H9 (cell line): ENCODE measurements at regions not wholly inside any gene's neighbourhood (a gene's known extent, or its start where the extent isn't known, plus 50 kb on each side); places are given as distances from the start of the nearest gene placed in this dataset.
"Not testable (repeated sequence)": the region's sequence is repeated elsewhere in the genome, so short reads cannot be mapped to it uniquely, and the experiment has no call there.

Source experiments
- DNase-seq: peaks from one replicate; pipeline ENCODE4 v3.0.0-alpha.2; 2017
- H2AFZ ChIP-seq: one replicate; pipeline ENCODE4 v1.6.1; 2013; ENCODE audit warnings: mild to moderate bottlenecking, low read length, control low read depth, moderate library complexity
- H2AK5ac ChIP-seq: 2 replicates; pipeline ENCODE4 v1.6.1; 2013; ENCODE audit warnings: low read length, control low read depth, mixed read lengths; ENCODE audit not compliant: insufficient read length
- H2BK120ac ChIP-seq: one replicate; pipeline ENCODE4 v1.6.1; 2013; ENCODE audit warnings: low read depth, mild to moderate bottlenecking, low read length, control low read depth, inconsistent platforms; ENCODE audit not compliant: poor library complexity, severe bottlenecking
- H2BK12ac ChIP-seq: 2 replicates; pipeline ENCODE4 v1.6.1; 2013; ENCODE audit warnings: low read length, control low read depth, mixed read lengths, low read depth; ENCODE audit not compliant: insufficient read length
- H2BK15ac ChIP-seq: 2 replicates; pipeline ENCODE4 v1.6.1; 2013; ENCODE audit warnings: low read depth, low read length, control low read depth
- H2BK20ac ChIP-seq: one replicate; pipeline ENCODE4 v1.6.1; 2013; ENCODE audit warnings: low read depth, mild to moderate bottlenecking, low read length, control low read depth, inconsistent platforms; ENCODE audit not compliant: poor library complexity, severe bottlenecking
- H2BK5ac ChIP-seq: 2 replicates; pipeline ENCODE4 v1.6.1; 2013; ENCODE audit warnings: low read length, control low read depth, mixed read lengths; ENCODE audit not compliant: insufficient read length
- H3K14ac ChIP-seq: 2 replicates; pipeline ENCODE4 v1.6.1; 2013; ENCODE audit warnings: low read length, control low read depth; ENCODE audit not compliant: insufficient read depth
- H3K18ac ChIP-seq: 2 replicates; pipeline ENCODE4 v1.6.1; 2013; ENCODE audit warnings: low read depth, mild to moderate bottlenecking, mixed read lengths, low read length, control low read depth; ENCODE audit not compliant: insufficient read length
- H3K23ac ChIP-seq: 2 replicates; pipeline ENCODE4 v1.6.1; 2013; ENCODE audit warnings: low read length, control low read depth, mixed read lengths, low read depth; ENCODE audit not compliant: insufficient read length
- H3K23me2 ChIP-seq: 2 replicates; pipeline ENCODE4 v1.6.1; 2013; ENCODE audit warnings: low read depth, mild to moderate bottlenecking, mixed read lengths, low read length, control low read depth; ENCODE audit not compliant: insufficient read length, poor library complexity, severe bottlenecking
- H3K27ac ChIP-seq: 2 replicates; pipeline ENCODE4 v1.5.1; 2013; ENCODE audit warnings: low read length, control low read depth, mixed read lengths, low read depth; ENCODE audit not compliant: insufficient read length
- H3K27me3 ChIP-seq: 2 replicates; pipeline ENCODE4 v1.6.1; 2013; ENCODE audit warnings: low read length, control low read depth, inconsistent platforms; ENCODE audit not compliant: insufficient read depth
- H3K4ac ChIP-seq: 2 replicates; pipeline ENCODE4 v1.6.1; 2013; ENCODE audit warnings: low read depth, mild to moderate bottlenecking, control low read depth, inconsistent platforms, low read length, moderate library complexity
- H3K4me1 ChIP-seq: 2 replicates; pipeline ENCODE4 v1.6.1; 2013; ENCODE audit warnings: low read length, control low read depth, inconsistent platforms; ENCODE audit not compliant: insufficient read depth
- H3K4me2 ChIP-seq: 2 replicates; pipeline ENCODE4 v1.6.1; 2013; ENCODE audit warnings: low read length, control low read depth, mixed read lengths; ENCODE audit not compliant: insufficient read length, insufficient read depth
- H3K56ac ChIP-seq: 2 replicates; pipeline ENCODE4 v1.6.1; 2013; ENCODE audit warnings: low read depth, mild to moderate bottlenecking, mixed read lengths, low read length, control low read depth; ENCODE audit not compliant: insufficient read length
- H3K79me1 ChIP-seq: 2 replicates; pipeline ENCODE4 v1.6.1; 2013; ENCODE audit warnings: low read depth, mild to moderate bottlenecking, moderate library complexity, low read length, control low read depth, inconsistent platforms; ENCODE audit not compliant: insufficient read depth, poor library complexity, severe bottlenecking
- H3K79me2 ChIP-seq: 2 replicates; pipeline ENCODE4 v1.6.1; 2013; ENCODE audit warnings: low read length, control low read depth, inconsistent platforms; ENCODE audit not compliant: insufficient read depth
- H3K9ac ChIP-seq: 2 replicates; pipeline ENCODE4 v1.6.1; 2013; ENCODE audit warnings: low read length, control low read depth, mixed read lengths; ENCODE audit not compliant: insufficient read length; ENCODE audit errors: extremely low read depth
- H3K9me3 ChIP-seq: one replicate; pipeline ENCODE4 v1.6.1; 2013; ENCODE audit warnings: low read depth, low read length, inconsistent platforms; ENCODE audit not compliant: control insufficient read depth
- H3T11ph ChIP-seq: one replicate; pipeline ENCODE4 v1.6.1; 2013; ENCODE audit warnings: mild to moderate bottlenecking, low read length, control low read depth, inconsistent platforms
- H4K20me1 ChIP-seq: one replicate; pipeline ENCODE4 v1.6.1; 2013; ENCODE audit not compliant: control insufficient read depth, insufficient read length, insufficient read depth
- H4K5ac ChIP-seq: 2 replicates; pipeline ENCODE4 v1.6.1; 2013; ENCODE audit warnings: low read depth, mild to moderate bottlenecking, mixed read lengths, low read length, control low read depth; ENCODE audit not compliant: insufficient read length
- H4K8ac ChIP-seq: replicated peaks from 2 replicates; pipeline ENCODE4 v1.6.1; 2013; ENCODE audit warnings: low read length, control low read depth, mixed read lengths, low read depth; ENCODE audit not compliant: insufficient read length
- H4K91ac ChIP-seq: 2 replicates; pipeline ENCODE4 v1.6.1; 2013; ENCODE audit warnings: low read depth, mild to moderate bottlenecking, moderate library complexity, mixed read lengths, low read length, control low read depth; ENCODE audit not compliant: insufficient read length
- H3K27ac Mint-ChIP-seq, 3 experiments: 2 replicates in 2 of 3; 3 replicates in 1 of 3; pipeline ENCODE4 v1.8.0; 2020 to 2021; ENCODE audit warnings: mixed read lengths in 3 of 3, mild to moderate bottlenecking in 1 of 3, moderate library complexity in 1 of 3
- H3K27me3 Mint-ChIP-seq: 2 replicates; pipeline ENCODE4 v1.8.0; 2021; ENCODE audit warnings: low read depth, mild to moderate bottlenecking, moderate library complexity, mixed read lengths
- H3K36me3 Mint-ChIP-seq, 3 experiments: 2 replicates in 2 of 3; 3 replicates in 1 of 3; pipeline ENCODE4 v1.8.0; 2020 to 2021; ENCODE audit warnings: low read depth in 3 of 3, mixed read lengths in 3 of 3; ENCODE audit not compliant: insufficient read depth in 1 of 3
- H3K4me1 Mint-ChIP-seq, 2 experiments: 2 replicates each; pipeline ENCODE4 v1.8.0; 2020; ENCODE audit warnings: mixed read lengths in 2 of 2
- H3K4me3 Mint-ChIP-seq, 2 experiments: 2 replicates in 1 of 2; 3 replicates in 1 of 2; pipeline ENCODE4 v1.8.0; 2020 to 2021; ENCODE audit warnings: mild to moderate bottlenecking in 2 of 2, mixed read lengths in 2 of 2, moderate library complexity in 1 of 2
- H3K9me3 Mint-ChIP-seq, 2 experiments: 2 replicates in 1 of 2; 3 replicates in 1 of 2; pipeline ENCODE4 v1.8.0; 2020; ENCODE audit warnings: mild to moderate bottlenecking in 2 of 2, mixed read lengths in 2 of 2, moderate library complexity in 1 of 2
- CTCF ChIP-seq: fragments of 200-600 bp; sonication (generic); conservative IDR thresholded peaks from 3 replicates; pipeline ENCODE4 v1.8.0; 2021; ENCODE audit warnings: antibody characterized with exemption, mild to moderate bottlenecking
- WGBS: extraction: QIAGEN DNeasy Blood & Tissue Kit; methylation state at CpG from one replicate; pipeline ENCODE4 v1.1.7; 2013; ENCODE audit warnings: missing lambda C conversion rate, low lambda C conversion rate, mixed read lengths; ENCODE audit not compliant: insufficient read length; ENCODE audit errors: extremely low coverage; 5-methylcytosine and 5-hydroxymethylcytosine counted together

- H3K27ac ChIP-seq: no peak overlapping the region
- H4K5ac ChIP-seq: no peak overlapping the region
- H3K23me2 ChIP-seq: no peaks in the 10 kb centered on the region
- H2BK5ac ChIP-seq: no peak overlapping the region
- H2AFZ ChIP-seq: no peak overlapping the region
- Mint-ChIP-seq H3K27ac (no peak overlapping the region), H3K4me1 (peaks cover 0 to 3% of the 10 kb centered on the region in 2 experiments; a peak in 1 of 4 replicates), H3K4me3 (no peak overlapping the region), H3K36me3 (no peaks in the 10 kb centered on the region), H3K9me3 (no peaks in the 10 kb centered on the region), H3K27me3 (no peaks in the 10 kb centered on the region)
- H3K79me1 ChIP-seq: no peaks in the 10 kb centered on the region
- no peaks in the 10 kb centered on the region for H3K27me3 ChIP-seq
- no peak overlapping the region for H3K4me2 ChIP-seq
- H3T11ph ChIP-seq: no peak overlapping the region
- H3K4me1 ChIP-seq: no peaks in the 10 kb centered on the region
- no peak overlapping the region for H2BK12ac ChIP-seq
- H2AK5ac ChIP-seq: no peak overlapping the region
- no peaks in the 10 kb centered on the region for H3K9me3 ChIP-seq
- no peak for DNase-seq
- no peak overlapping the region for H2BK15ac ChIP-seq
- no peak for TF ChIP-seq CTCF
- no peak overlapping the region for H3K56ac ChIP-seq
- no peak overlapping the region for H4K8ac ChIP-seq
- no CpG with 5 or more reads among the region's 1 CpG for WGBS
- H3K4ac ChIP-seq: no peak overlapping the region
- H3K18ac ChIP-seq: no peak overlapping the region
- H2BK120ac ChIP-seq: no peak overlapping the region
- H3K14ac ChIP-seq: no peak overlapping the region
- no peak overlapping the region for H2BK20ac ChIP-seq
- H3K23ac ChIP-seq: no peak overlapping the region
- no peak overlapping the region for H4K91ac ChIP-seq
- H3K9ac ChIP-seq: no peak overlapping the region
- H4K20me1 ChIP-seq: no peaks in the 10 kb centered on the region
- H3K79me2 ChIP-seq: no peaks in the 10 kb centered on the region
Measured at GRCh38 chr4:171478181-171478580, 335.0 kb upstream of the GALNTL6 start.

GRCh38 chr4:171475111-171475510 lies 338.1 kb upstream of the GALNTL6 start:
- H3K27me3 ChIP-seq, H3K9me3 ChIP-seq, H3K4me3 Mint-ChIP-seq, H4K5ac ChIP-seq, H3K4me1 ChIP-seq, DNase-seq, H2BK12ac ChIP-seq, H3K36me3 Mint-ChIP-seq, H3K79me1 ChIP-seq, H3K27ac Mint-ChIP-seq, H3K9me3 Mint-ChIP-seq, H2BK15ac ChIP-seq, H2AK5ac ChIP-seq, H3K4me1 Mint-ChIP-seq, H4K91ac ChIP-seq, H3K18ac ChIP-seq, H3K4ac ChIP-seq, H3K23me2 ChIP-seq, H3T11ph ChIP-seq, H2BK5ac ChIP-seq, H2AFZ ChIP-seq, H3K4me2 ChIP-seq, H3K79me2 ChIP-seq, H3K27me3 Mint-ChIP-seq, H4K20me1 ChIP-seq, H2BK120ac ChIP-seq, H3K23ac ChIP-seq, H3K27ac ChIP-seq, H3K56ac ChIP-seq, H3K14ac ChIP-seq, H4K8ac ChIP-seq, H3K9ac ChIP-seq, H2BK20ac ChIP-seq: not testable (repeated sequence)
- no CpG with 5 or more reads among the region's 3 CpGs for WGBS
